ENCODE measurements at regions not wholly inside any gene's neighbourhood (a gene's known extent, or its start where the extent isn't known, plus 50 kb on each side); places are given as distances from the start of the nearest gene placed in this dataset.

DNA sequence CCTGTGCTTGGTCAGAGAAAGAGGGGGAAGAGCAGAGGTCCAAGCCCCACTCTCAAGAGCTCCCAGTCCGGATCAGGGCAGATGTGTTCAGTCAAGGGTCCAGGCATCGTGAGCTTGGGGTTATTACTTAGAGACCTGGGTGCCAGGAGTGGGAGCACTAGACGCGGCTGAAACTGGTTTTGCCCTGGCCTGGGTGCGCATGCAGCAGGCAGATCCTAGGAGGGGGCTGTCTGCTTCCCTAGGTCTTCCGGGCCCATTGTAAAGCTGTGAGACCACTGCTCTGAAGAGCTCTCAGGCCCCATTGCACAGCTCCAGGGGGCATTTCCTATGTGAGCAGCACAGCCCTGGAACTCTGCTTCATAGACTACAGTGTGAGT, 204.9 kb upstream of the LINGO1 start:
- Histone ChIP-seq H3K4me3 (no peak overlapping the region), H3K27ac (no peak overlapping the region), H3K36me3 (no peaks in the 10 kb centered on the region), H3K4me1 (no peaks in the 10 kb centered on the region), H3K27me3 (no peaks in the 10 kb centered on the region), H3K9me3 (no peaks in the 10 kb centered on the region)
- DNase-seq (ENCODE audit: low spot score): no peak
- no peak for TF ChIP-seq CTCF (IDR thresholded peaks at IDR 0.05)

- Histone ChIP-seq H3K27me3 (no peaks in the 10 kb centered on the region), H3K36me3 (no peaks in the 10 kb centered on the region), H3K9me3 (no peaks in the 10 kb centered on the region), H3K4me3 (no peak overlapping the region), H3K27ac (no peak overlapping the region), H3K4me1 (no peaks in the 10 kb centered on the region)
- no peak for DNase-seq (ENCODE audit: low spot score)
- TF ChIP-seq CTCF (IDR thresholded peaks at IDR 0.05): no peak
Observed at GRCh38 chr15:77836906-77837648, 204.4 kb upstream of the LINGO1 start.

DNA sequence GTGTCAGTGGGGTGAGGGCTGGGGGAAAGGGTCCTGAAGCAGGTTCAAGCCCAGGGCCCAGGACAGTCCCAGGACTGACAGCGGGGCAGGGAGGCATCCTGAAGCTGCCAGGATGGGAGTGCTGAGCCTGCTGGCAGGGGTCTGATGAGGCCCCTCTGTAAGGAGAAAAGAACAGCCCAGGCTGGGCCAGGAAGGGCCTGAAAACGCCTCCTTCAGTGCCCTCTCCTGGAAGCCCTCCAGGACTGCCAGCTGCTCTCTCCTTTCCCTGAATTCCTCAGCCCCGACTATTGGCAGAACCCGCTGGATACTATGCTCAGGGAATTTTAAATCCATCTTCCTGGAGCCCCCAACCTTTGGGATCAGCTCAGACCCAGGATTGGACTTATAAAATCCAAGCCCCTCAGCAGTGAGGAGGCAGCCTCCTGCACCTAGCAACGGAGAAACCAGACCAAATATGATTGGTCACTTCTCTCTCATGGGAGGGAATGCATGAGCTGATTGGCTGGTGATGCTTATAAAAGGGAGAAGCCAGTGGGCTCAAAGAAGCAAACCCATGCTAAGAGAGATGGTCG, 203.5 kb upstream of the LINGO1 start:
- no peaks in the 10 kb centered on the region for H3K36me3 ChIP-seq
- H3K27ac ChIP-seq: no peak overlapping the region
- no peaks in the 10 kb centered on the region for H3K27me3 ChIP-seq
- no peaks in the 10 kb centered on the region for H3K4me1 ChIP-seq
- no peak overlapping the region for H3K4me3 ChIP-seq
- DNase-seq (ENCODE audit: low spot score): no peak
- no peak for TF ChIP-seq CTCF (IDR thresholded peaks at IDR 0.05)
- H3K9me3 ChIP-seq: no peaks in the 10 kb centered on the region

DNA sequence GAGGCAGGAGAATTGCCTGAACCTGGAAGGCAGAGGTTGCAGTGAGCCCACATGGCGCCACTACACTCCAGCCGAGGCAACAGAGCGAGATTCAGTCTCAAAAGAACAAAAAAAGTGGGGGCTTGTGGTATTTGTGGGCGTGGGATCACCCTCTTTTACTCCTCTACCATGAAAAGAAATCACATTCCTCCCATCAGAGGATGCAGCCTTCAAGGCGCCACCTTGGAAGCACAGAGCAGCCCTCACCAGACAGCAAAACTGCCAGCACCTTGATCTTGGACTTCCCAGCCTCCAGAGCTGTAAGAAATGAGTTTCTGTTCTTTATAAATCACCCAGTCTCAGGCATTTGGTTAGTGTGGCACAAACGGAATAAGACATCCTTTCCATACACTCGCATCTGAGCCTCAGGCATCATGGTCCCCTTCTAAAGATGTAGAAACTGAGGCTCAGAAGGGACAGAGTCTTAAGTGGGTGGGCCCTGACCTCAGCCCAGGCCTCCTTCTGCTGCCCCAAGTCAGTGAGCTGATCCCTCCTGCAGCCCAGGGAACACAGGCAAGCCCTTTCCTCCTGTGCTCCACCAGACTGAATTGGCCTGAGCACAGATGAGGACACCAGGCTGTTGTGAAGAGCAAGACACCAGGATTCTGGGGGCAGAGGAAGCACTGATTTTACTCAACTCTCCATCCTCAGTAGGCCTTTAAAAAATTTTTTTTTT, 201.7 kb upstream of the LINGO1 start:
- no peak for DNase-seq (ENCODE audit: low spot score)
- Histone ChIP-seq H3K9me3 (no peaks in the 10 kb centered on the region), H3K27ac (no peak overlapping the region), H3K4me3 (no peak overlapping the region), H3K27me3 (no peaks in the 10 kb centered on the region), H3K4me1 (no peaks in the 10 kb centered on the region), H3K36me3 (no peaks in the 10 kb centered on the region)
- TF ChIP-seq CTCF (IDR thresholded peaks at IDR 0.05): no peak

DNA sequence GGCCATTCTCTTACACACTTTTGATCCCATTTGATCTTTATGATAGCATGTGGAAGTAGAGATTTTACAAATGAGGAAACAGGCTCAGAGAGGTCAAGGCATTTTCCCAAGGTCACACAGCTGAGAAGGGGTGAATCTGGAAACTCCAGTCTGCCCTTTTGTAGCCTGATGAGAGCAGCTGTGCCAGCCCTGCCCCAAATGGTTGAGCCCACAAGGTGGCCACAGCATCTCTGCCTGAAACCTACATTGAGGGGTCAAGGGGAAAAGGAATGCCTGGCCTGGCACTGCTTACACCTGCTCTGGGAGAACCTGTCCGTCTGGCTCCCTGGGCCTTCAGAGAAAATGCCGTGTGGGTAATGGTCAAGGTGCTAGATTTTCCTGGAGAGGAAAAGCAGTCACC, 200.2 kb upstream of the LINGO1 start:
- H3K27me3 ChIP-seq: no peaks in the 10 kb centered on the region
- H3K27ac ChIP-seq: no peak overlapping the region
- H3K36me3 ChIP-seq: no peaks in the 10 kb centered on the region
- DNase-seq (ENCODE audit: low spot score): no peak
- TF ChIP-seq CTCF (IDR thresholded peaks at IDR 0.05): no peak
- H3K4me1 ChIP-seq: no peaks in the 10 kb centered on the region
- H3K4me3 ChIP-seq: no peak overlapping the region
- H3K9me3 ChIP-seq: no peaks in the 10 kb centered on the region
